Breast epithelium (tissue), 3 donors: ENCODE measurements at regions not wholly inside any gene's neighbourhood (a gene's known extent, or its start where the extent isn't known, plus 50 kb on each side); places are given as distances from the start of the nearest gene placed in this dataset.
"Not testable (repeated sequence)": the region's sequence is repeated elsewhere in the genome, so short reads cannot be mapped to it uniquely, and the experiment has no call there.

Source experiments
- POLR2A ChIP-seq: fragments of 450-650 bp; IDR thresholded peaks from one replicate; pipeline ENCODE4 v1.6.1; 2016; ENCODE audit warnings: antibody characterized with exemption, mild to moderate bottlenecking, moderate library complexity
- POLR2AphosphoS5 ChIP-seq, 3 donors: sonication (generic); formaldehyde crosslinking; IDR thresholded peaks; one replicate each; pipeline ENCODE4 v1.6.1; 2017; ENCODE audit warnings: antibody characterized with exemption in 3 of 3
- TF ChIP-seq, protein P1 (sequence below), 3 donors: fragments of 450-650 bp; IDR thresholded peaks; one replicate each; pipeline ENCODE4 v1.5.1; 2016 to 2017; ENCODE audit warnings: antibody characterized with exemption in 3 of 3, mild to moderate bottlenecking in 3 of 3, moderate library complexity in 3 of 3

DNA sequence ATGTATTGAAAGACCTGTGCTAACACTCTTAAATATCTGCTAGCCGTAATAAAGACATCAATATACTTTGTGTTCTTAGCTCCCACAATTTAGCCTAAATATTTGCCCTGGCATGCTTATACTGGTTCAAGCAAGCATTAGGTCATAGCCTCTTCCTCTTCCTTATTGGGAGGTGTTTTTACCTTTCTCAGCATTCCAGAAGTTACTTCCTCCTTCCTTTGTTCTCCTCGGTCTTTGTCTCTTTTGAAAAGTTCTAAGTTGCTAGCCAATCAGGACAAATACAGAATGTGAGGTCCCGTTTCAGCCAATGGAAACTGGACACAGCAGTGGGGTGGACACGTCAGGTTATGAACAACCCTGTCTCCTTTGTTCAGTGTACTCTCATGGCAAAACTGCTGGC is 2543.6 kb downstream of the PCDH9 start:
- TF ChIP-seq, protein P1, sequence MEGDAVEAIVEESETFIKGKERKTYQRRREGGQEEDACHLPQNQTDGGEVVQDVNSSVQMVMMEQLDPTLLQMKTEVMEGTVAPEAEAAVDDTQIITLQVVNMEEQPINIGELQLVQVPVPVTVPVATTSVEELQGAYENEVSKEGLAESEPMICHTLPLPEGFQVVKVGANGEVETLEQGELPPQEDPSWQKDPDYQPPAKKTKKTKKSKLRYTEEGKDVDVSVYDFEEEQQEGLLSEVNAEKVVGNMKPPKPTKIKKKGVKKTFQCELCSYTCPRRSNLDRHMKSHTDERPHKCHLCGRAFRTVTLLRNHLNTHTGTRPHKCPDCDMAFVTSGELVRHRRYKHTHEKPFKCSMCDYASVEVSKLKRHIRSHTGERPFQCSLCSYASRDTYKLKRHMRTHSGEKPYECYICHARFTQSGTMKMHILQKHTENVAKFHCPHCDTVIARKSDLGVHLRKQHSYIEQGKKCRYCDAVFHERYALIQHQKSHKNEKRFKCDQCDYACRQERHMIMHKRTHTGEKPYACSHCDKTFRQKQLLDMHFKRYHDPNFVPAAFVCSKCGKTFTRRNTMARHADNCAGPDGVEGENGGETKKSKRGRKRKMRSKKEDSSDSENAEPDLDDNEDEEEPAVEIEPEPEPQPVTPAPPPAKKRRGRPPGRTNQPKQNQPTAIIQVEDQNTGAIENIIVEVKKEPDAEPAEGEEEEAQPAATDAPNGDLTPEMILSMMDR (IDR thresholded peaks at IDR 0.05) = not testable (repeated sequence)
- TF ChIP-seq POLR2A; POLR2AphosphoS5 (IDR thresholded peaks at IDR 0.05): not testable (repeated sequence)
